ENCODE measurements at regions not wholly inside any gene's neighbourhood (a gene's known extent, or its start where the extent isn't known, plus 50 kb on each side); places are given as distances from the start of the nearest gene placed in this dataset.
A peak's percentile ranks its signal among the peaks of the same experiment; 100 is the strongest.

DNA sequence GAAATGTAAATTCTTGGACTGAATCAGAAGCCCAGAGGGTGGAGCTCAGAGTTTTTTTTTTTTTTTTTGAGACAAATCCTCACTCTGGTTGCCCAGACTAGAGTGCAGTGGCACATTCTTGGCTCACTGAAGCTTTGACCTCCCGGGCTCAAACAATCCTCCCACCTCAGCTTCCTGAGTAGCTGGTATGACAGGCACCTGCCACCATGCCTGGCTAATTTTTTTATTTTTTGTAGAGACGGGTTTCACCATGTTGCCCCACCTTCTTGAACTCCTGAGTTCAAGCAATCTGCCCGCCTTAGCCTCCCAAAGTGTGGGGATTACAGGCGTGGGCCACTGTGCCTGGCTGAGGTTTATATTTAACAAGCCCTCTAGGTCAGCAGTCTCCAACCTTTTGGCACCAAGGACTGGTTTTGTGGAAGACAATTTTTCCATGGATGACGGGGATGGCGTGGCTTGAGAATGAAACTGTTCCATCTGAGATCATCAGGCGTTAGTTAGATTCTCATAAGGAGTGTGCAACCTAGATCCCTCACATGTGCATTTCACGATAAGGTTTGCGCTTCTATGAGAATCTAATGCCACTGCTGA is 76.7 kb downstream of the FHIP1A start:
- H3K56ac ChIP-seq (ENCODE audit: extremely low read depth, insufficient read depth, low read length), result no peak overlapping the region
- peak overlapping the region; percentile 37 for H3K14ac ChIP-seq (replicated peaks; ENCODE audit: low read depth, low read length)
- no peak overlapping the region for H3K4me3 ChIP-seq (ENCODE audit: insufficient read depth, low read depth, low read length)
- H3K27me3 ChIP-seq (ENCODE audit: control insufficient read depth, insufficient read depth, low read length), result no peaks in the 10 kb centered on the region; the same call in 1 of the 2 replicates
- no peaks in the 10 kb centered on the region for H3K9me3 ChIP-seq (ENCODE audit: control insufficient read depth, insufficient read depth, low read length)
- peaks cover 2% of the 10 kb centered on the region; the same call in 1 of the 2 replicates for H3K4me1 ChIP-seq (ENCODE audit: control insufficient read depth, insufficient read depth, low read length)
- H2BK5ac ChIP-seq (ENCODE audit: low read depth, low read length, poor library complexity, severe bottlenecking), result peak overlapping the region; percentile 7
- H3K23ac ChIP-seq (ENCODE audit: low read depth, low read length), result no peak overlapping the region
- BruUV-seq (replicated peaks), result no TSS peak
- no peaks in the 10 kb centered on the region for H3K9me1 ChIP-seq (ENCODE audit: insufficient read depth, low read length)
- peak overlapping the region; percentile 59; the same call in 1 of the 2 replicates for H2BK120ac ChIP-seq (ENCODE audit: low read depth, low read length)
- H2AK5ac ChIP-seq (ENCODE audit: low read depth, low read length), result 0 out of 2 replicates have a peak overlapping the region, but pooled peaks have one; percentile 29
- in situ Hi-C loops (cut with MboI; ENCODE audit: low sequenced_read_pairs) (no loop called here), intact Hi-C loops (cut with micrococcal nuclease) (no loop called here), dilution Hi-C loops (cut with HindIII; ENCODE audit: low sequenced_read_pairs, unreplicated experiment) (no loop called here)
- H2AK9ac ChIP-seq (replicated peaks; ENCODE audit: low read depth, low read length, poor library complexity), result no peak overlapping the region
- WGBS, 2 experiments (ENCODE audit: extremely low coverage in 2 of 2, insufficient read length in 1 of 2), result 83% methylated on average over 2 of the region's 9 CpGs; no CpG with 5 or more reads in 1 of the 2 experiments
- peak overlapping the region; percentile 53; the same call in 1 of the 2 replicates for H3K4me2 ChIP-seq (ENCODE audit: low read depth, low read length)
- CTCF ChIA-PET, result no interaction called here
- H2AFZ ChIP-seq (replicated peaks; ENCODE audit: low read length, poor library complexity), result peak overlapping the region; percentile 65
- H3K79me1 ChIP-seq (ENCODE audit: low read depth in 1 of 2, low read length in 2 of 2), result no peaks in the 10 kb centered on the region
- H3K4ac ChIP-seq (ENCODE audit: low read depth, low read length), result peak overlapping the region; percentile 37
- peak overlapping the region; percentile 70 for H2BK20ac ChIP-seq (ENCODE audit: low read depth, low read length)
- no peak overlapping the region for H3K27ac ChIP-seq (ENCODE audit: insufficient read depth, low read length)
- H3K36me3 ChIP-seq (ENCODE audit: control insufficient read depth, insufficient read depth, low read length), result no peaks in the 10 kb centered on the region
- H2BK15ac ChIP-seq (ENCODE audit: low read depth, low read length), result no peak overlapping the region; the same call in 2 of the 3 replicates
- POLR2A ChIA-PET (ENCODE audit: unreplicated experiment), result no interaction called here
- ATAC-seq (ENCODE audit: low read depth), result no peak
- H3K9ac ChIP-seq (ENCODE audit: low read depth, low read length), result no peak overlapping the region
- TF ChIP-seq, protein P1, sequence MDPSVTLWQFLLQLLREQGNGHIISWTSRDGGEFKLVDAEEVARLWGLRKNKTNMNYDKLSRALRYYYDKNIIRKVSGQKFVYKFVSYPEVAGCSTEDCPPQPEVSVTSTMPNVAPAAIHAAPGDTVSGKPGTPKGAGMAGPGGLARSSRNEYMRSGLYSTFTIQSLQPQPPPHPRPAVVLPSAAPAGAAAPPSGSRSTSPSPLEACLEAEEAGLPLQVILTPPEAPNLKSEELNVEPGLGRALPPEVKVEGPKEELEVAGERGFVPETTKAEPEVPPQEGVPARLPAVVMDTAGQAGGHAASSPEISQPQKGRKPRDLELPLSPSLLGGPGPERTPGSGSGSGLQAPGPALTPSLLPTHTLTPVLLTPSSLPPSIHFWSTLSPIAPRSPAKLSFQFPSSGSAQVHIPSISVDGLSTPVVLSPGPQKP (IDR thresholded peaks at IDR 0.05; ENCODE audit: borderline replicate concordance, low read depth, low read length), result no peak
- TF ChIP-seq RAD21 (IDR thresholded peaks at IDR 0.05; ENCODE audit: low read length), result no peak
- TF ChIP-seq MXI1 (IDR thresholded peaks at IDR 0.05; ENCODE audit: borderline replicate concordance, low read depth, low read length), result no peak
- TF ChIP-seq MAFK (IDR thresholded peaks at IDR 0.05; ENCODE audit: low read depth, low read length), result no peak
- TF ChIP-seq BHLHE40 (IDR thresholded peaks at IDR 0.05; ENCODE audit: low read depth, low read length), result no peak
- TF ChIP-seq NFE2L2 (IDR thresholded peaks at IDR 0.05; ENCODE audit: low read depth, low read length), result no peak
- no peak for TF ChIP-seq POLR2A (IDR thresholded peaks at IDR 0.05; ENCODE audit: low read depth, low read length)
- H4K8ac ChIP-seq (ENCODE audit: low read depth in 2 of 2, low read length in 2 of 2), result peak overlapping the region in 1 of 2 experiments; percentile 62; a peak in 2 of 4 replicates
- DNase-seq, result no peak
- peak overlapping the region; percentile 53; the same call in 1 of the 2 replicates for H4K5ac ChIP-seq (ENCODE audit: low read depth, low read length)
- H4K20me1 ChIP-seq (ENCODE audit: insufficient read depth, low read length), result no peaks in the 10 kb centered on the region
- H3K18ac ChIP-seq (ENCODE audit: low read depth, low read length), result peak overlapping the region; percentile 64; the same call in 1 of the 2 replicates
- peak overlapping the region; percentile 73; the same call in 1 of the 2 replicates for H4K91ac ChIP-seq (ENCODE audit: insufficient read depth, low read depth, low read length)

Measured in IMR-90 (cell line).